HEK293 (cell line): ENCODE measurements at regions not wholly inside any gene's neighbourhood (a gene's known extent, or its start where the extent isn't known, plus 50 kb on each side); places are given as distances from the start of the nearest gene placed in this dataset.

Source experiments
- CTCF ChIA-PET: fragments of 350-600 bp; formaldehyde crosslinking; extraction: SDS; loops from one replicate; lab custom pipeline; 2021; ENCODE audit warnings: antibody characterized with exemption; lab: Yijun Ruan, JAX
- POLR2A ChIA-PET: fragments of 300-600 bp; formaldehyde crosslinking; extraction: SDS; loops from one replicate; lab custom pipeline; 2020; ENCODE audit warnings: antibody characterized with exemption, inconsistent platforms; lab: Yijun Ruan, JAX
- H3K27ac ChIP-seq: fragments of 200-500 bp; sonication (Bioruptor generic); 2 replicates; pipeline ENCODE4 v1.5.1; 2014; ENCODE audit warnings: low read depth, low read length, control low read depth, inconsistent platforms; ENCODE audit errors: extremely low read depth
- H3K36me3 ChIP-seq, 2 experiments: fragments of 200-500 bp in 1 of 2; sonication (Bioruptor generic) in 1 of 2; 1 replicate in 1 of 2; 2 replicates in 1 of 2; pipeline ENCODE4 v1.5.1; 2014 to 2017; ENCODE audit warnings: inconsistent platforms in 2 of 2, low read length in 2 of 2; ENCODE audit not compliant: control insufficient read depth in 2 of 2, insufficient read depth in 1 of 2
- H3K4me1 ChIP-seq: fragments of 200-500 bp; sonication (Bioruptor generic); 2 replicates; pipeline ENCODE4 v1.5.1; 2014; ENCODE audit warnings: mild to moderate bottlenecking, low read length, inconsistent platforms; ENCODE audit not compliant: control insufficient read depth, insufficient read depth
- H3K4me3 ChIP-seq: 2 replicates; pipeline ENCODE4 v1.5.1; 2011; ENCODE audit warnings: low read depth, mild to moderate bottlenecking, control low read depth, low read length, moderate library complexity
- H3K9me3 ChIP-seq: fragments of 200-500 bp; sonication (Bioruptor generic); 2 replicates; pipeline ENCODE4 v1.5.1; 2014; ENCODE audit warnings: low read depth, low read length, inconsistent platforms; ENCODE audit not compliant: control insufficient read depth, insufficient read depth
- GLI4 ChIP-seq: fragments of 450-650 bp; formaldehyde crosslinking; IDR thresholded peaks from 2 replicates; pipeline ENCODE4 v1.5.1; 2016; ENCODE audit warnings: missing biosample characterization, missing genetic modification characterization
- MZF1 ChIP-seq: fragments of 450-650 bp; formaldehyde crosslinking; IDR thresholded peaks from 2 replicates; pipeline ENCODE4 v1.5.1; 2017; ENCODE audit warnings: missing biosample characterization, missing genetic modification characterization, borderline replicate concordance
- OSR2 ChIP-seq: fragments of 450-650 bp; formaldehyde crosslinking; IDR thresholded peaks from 2 replicates; pipeline ENCODE4 v1.5.1; 2016; ENCODE audit warnings: missing biosample characterization, missing genetic modification characterization
- TRIM28 ChIP-seq: IDR thresholded peaks from 2 replicates; pipeline ENCODE4 v1.6.1; 2011; ENCODE audit warnings: low read length, control low read depth, borderline replicate concordance
- ZFP3 ChIP-seq: fragments of 450-650 bp; formaldehyde crosslinking; IDR thresholded peaks from 2 replicates; pipeline ENCODE4 v1.5.1; 2016; ENCODE audit warnings: low read depth, missing biosample characterization, missing genetic modification characterization
- ZNF112 ChIP-seq: fragments of 450-650 bp; formaldehyde crosslinking; IDR thresholded peaks from 2 replicates; pipeline ENCODE4 v1.5.0; 2017; ENCODE audit warnings: missing biosample characterization, missing genetic modification characterization
- ZNF266 ChIP-seq: fragments of 450-650 bp; formaldehyde crosslinking; IDR thresholded peaks from 2 replicates; pipeline ENCODE4 v1.5.1; 2016; ENCODE audit warnings: missing biosample characterization, missing genetic modification characterization, low read depth
- ZNF521 ChIP-seq: fragments of 450-650 bp; formaldehyde crosslinking; IDR thresholded peaks from 2 replicates; pipeline ENCODE4 v1.5.1; 2017; ENCODE audit warnings: missing biosample characterization, mild to moderate bottlenecking, missing genetic modification characterization
- ZNF544 ChIP-seq: fragments of 450-650 bp; formaldehyde crosslinking; IDR thresholded peaks from 2 replicates; pipeline ENCODE4 v1.5.0; 2017; ENCODE audit warnings: missing biosample characterization, missing genetic modification characterization
- ZNF596 ChIP-seq: fragments of 450-650 bp; IDR thresholded peaks from 2 replicates; pipeline ENCODE4 v1.5.0; 2018; ENCODE audit warnings: missing biosample characterization, mild to moderate bottlenecking, missing genetic modification characterization, moderate library complexity
- ZNF785 ChIP-seq: fragments of 450-650 bp; formaldehyde crosslinking; IDR thresholded peaks from 2 replicates; pipeline ENCODE4 v1.5.1; 2016; ENCODE audit warnings: missing biosample characterization, missing genetic modification characterization
- ZNF837 ChIP-seq: fragments of 450-650 bp; formaldehyde crosslinking; IDR thresholded peaks from 2 replicates; pipeline ENCODE4 v1.5.1; 2016; ENCODE audit warnings: missing biosample characterization, missing genetic modification characterization
- ZXDB ChIP-seq: fragments of 450-650 bp; formaldehyde crosslinking; IDR thresholded peaks from 2 replicates; pipeline ENCODE4 v1.5.1; 2016; ENCODE audit warnings: missing biosample characterization, missing genetic modification characterization
- TF ChIP-seq, protein P1 (sequence below): fragments of 450-650 bp; formaldehyde crosslinking; optimal IDR thresholded peaks from 2 replicates; pipeline ENCODE3; 2016; ENCODE audit warnings: missing biosample characterization, mild to moderate bottlenecking, missing genetic modification characterization
- TF ChIP-seq, protein P2 (sequence below): fragments of 450-650 bp; formaldehyde crosslinking; IDR thresholded peaks from 2 replicates; pipeline ENCODE4 v1.5.1; 2016; ENCODE audit warnings: missing biosample characterization, missing genetic modification characterization
- TF ChIP-seq, protein P3 (sequence below): fragments of 450-650 bp; formaldehyde crosslinking; IDR thresholded peaks from 2 replicates; pipeline ENCODE4 v1.5.1; 2016; ENCODE audit warnings: missing biosample characterization, missing genetic modification characterization

DNA sequence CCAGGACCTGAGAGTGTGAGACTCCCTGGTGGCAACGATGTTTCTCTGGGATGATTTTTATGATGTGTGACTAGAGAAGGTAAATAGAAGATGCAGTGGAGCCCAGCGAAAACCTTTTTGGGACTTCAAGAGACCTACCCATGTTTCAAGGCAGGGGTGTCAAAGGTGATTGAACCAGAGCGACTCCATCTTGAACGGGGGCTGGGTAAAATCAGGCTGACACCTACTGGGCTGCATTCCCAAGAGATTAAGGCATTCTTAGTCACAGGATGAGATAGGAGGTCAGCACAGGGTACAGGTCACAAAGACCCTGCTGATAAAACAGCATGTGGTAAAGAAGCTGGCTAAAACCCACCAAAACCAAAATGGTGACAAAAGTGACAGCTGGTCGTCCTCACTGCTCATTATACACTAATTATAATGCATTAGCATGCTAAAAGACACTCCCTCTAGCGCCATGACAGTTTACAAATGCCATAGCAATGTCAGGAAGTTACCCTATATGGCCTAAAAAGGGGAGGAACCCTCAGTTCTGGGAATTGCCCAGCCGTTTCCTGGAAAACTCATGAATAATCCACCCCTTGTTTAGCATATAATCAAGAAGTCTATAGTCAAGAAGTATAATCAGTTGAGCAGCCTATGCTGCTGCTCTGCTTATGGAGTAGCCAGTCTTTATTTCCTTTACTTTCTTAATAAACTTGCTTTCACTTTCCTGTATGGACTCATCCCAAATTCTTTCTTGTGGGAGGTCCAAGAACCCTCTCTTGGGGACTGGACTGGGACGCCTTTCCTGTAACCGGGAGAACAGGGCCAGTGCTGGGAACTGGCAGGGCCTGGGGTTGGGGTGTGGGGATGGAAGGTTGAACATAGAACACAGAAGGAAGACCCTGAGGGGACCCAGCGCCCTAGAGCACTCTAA lies 526.4 kb downstream of the QKI start:
- POLR2A ChIA-PET, result no interaction called here
- no peak overlapping the region for H3K27ac ChIP-seq

DNA sequence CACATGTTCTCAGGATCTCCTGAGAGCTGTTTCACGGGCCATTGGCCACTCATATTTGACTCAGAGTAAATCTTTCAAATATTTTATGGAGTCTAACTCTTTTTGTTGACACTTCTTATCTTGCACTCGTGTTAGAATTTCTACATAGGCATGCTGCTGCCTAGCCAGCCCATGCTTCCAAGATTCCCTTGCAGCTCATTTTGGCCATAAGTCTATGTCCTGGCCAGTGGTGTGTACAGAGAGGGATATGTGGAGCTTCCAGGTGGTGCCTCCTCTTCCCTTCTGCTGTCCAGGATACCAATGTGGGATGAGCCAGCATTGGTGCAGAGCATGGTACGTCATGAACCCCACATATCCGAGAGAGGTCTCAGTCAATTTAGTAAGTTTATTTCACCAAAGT lies 522.6 kb downstream of the QKI start:
- CTCF ChIA-PET, result interaction anchor here (1.3 kb wide), 1 partner anchor 10 kb away, joined by 3 read pairs; no protein-coding TSS in a partner anchor
- H3K4me3 ChIP-seq, result no peak overlapping the region

More for the DNA sequence above, 526.4 kb downstream of the QKI start:
- H3K36me3 ChIP-seq, result no peaks in the 10 kb centered on the region
- CTCF ChIA-PET, result no interaction called here
- TF ChIP-seq ZFP3 (tag by site-specific recombination), result no peak
- TF ChIP-seq ZNF837 (tag by site-specific recombination), result no peak
- no peak for TF ChIP-seq GLI4 (tag by site-specific recombination)
- TF ChIP-seq, protein P1, sequence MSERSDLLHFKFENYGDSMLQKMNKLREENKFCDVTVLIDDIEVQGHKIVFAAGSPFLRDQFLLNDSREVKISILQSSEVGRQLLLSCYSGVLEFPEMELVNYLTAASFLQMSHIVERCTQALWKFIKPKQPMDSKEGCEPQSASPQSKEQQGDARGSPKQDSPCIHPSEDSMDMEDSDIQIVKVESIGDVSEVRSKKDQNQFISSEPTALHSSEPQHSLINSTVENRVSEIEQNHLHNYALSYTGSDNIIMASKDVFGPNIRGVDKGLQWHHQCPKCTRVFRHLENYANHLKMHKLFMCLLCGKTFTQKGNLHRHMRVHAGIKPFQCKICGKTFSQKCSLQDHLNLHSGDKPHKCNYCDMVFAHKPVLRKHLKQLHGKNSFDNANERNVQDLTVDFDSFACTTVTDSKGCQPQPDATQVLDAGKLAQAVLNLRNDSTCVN (tag by site-specific recombination), result no peak
- no peak for TF ChIP-seq MZF1 (tag by site-specific recombination)
- TF ChIP-seq ZNF596, result no peak
- TF ChIP-seq, protein P2, sequence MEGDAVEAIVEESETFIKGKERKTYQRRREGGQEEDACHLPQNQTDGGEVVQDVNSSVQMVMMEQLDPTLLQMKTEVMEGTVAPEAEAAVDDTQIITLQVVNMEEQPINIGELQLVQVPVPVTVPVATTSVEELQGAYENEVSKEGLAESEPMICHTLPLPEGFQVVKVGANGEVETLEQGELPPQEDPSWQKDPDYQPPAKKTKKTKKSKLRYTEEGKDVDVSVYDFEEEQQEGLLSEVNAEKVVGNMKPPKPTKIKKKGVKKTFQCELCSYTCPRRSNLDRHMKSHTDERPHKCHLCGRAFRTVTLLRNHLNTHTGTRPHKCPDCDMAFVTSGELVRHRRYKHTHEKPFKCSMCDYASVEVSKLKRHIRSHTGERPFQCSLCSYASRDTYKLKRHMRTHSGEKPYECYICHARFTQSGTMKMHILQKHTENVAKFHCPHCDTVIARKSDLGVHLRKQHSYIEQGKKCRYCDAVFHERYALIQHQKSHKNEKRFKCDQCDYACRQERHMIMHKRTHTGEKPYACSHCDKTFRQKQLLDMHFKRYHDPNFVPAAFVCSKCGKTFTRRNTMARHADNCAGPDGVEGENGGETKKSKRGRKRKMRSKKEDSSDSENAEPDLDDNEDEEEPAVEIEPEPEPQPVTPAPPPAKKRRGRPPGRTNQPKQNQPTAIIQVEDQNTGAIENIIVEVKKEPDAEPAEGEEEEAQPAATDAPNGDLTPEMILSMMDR, result no peak
- TF ChIP-seq ZNF544 (tag by site-specific recombination), result no peak
- no peak for TF ChIP-seq ZNF266
- no peak for TF ChIP-seq ZNF785 (tag by site-specific recombination)
- TF ChIP-seq OSR2 (tag by site-specific recombination), result no peak
- H3K9me3 ChIP-seq, result no peaks in the 10 kb centered on the region
- no peak overlapping the region for H3K4me3 ChIP-seq
- no peaks in the 10 kb centered on the region for H3K4me1 ChIP-seq

DNA sequence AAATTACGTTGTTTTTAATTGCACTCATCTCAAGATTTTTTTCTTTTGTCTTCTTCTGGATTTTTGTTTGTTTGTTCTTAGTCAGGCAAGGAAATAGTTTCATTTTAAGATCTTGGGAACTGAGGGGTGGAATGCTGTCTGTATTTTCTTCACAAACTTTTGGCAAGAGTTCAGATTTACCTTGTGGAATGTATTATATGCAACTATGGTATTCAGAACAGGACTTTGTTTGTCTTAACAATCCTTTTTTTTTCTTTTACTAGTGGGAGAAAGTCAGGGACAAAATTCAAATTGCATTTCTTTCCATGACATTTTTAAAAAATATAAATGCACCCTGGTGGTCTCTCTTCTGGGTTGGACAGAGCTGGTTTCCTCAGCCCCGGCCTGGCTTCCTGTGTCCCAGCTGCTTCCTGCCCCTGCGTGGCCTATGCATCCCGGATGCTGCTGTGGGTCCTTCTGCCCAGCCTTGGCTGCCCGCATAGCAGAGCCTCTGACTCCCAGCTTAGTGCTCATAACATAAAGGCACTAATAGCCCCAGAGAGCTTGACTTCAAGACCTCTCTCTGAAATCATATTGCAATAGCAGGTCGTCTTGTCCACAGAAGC lies 520.7 kb downstream of the QKI start:
- Histone ChIP-seq H3K36me3 (no peaks in the 10 kb centered on the region), H3K4me1 (no peaks in the 10 kb centered on the region), H3K27ac (no peak overlapping the region), H3K9me3 (no peaks in the 10 kb centered on the region), H3K4me3 (no peak overlapping the region)
- CTCF ChIA-PET, result no interaction called here
- TF ChIP-seq, protein P3, sequence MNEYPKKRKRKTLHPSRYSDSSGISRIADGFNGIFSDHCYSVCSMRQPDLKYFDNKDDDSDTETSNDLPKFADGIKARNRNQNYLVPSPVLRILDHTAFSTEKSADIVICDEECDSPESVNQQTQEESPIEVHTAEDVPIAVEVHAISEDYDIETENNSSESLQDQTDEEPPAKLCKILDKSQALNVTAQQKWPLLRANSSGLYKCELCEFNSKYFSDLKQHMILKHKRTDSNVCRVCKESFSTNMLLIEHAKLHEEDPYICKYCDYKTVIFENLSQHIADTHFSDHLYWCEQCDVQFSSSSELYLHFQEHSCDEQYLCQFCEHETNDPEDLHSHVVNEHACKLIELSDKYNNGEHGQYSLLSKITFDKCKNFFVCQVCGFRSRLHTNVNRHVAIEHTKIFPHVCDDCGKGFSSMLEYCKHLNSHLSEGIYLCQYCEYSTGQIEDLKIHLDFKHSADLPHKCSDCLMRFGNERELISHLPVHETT (tag by site-specific recombination), result no peak
- no peak for TF ChIP-seq ZNF112
- no peak for TF ChIP-seq ZXDB
- POLR2A ChIA-PET, result no interaction called here

More for the DNA sequence above, 522.6 kb downstream of the QKI start:
- TF ChIP-seq TRIM28, result peak; percentile 83; the same call in 1 of the 2 replicates
- no peak for TF ChIP-seq ZNF521 (tag by site-specific recombination)
- POLR2A ChIA-PET, result no interaction called here
- H3K36me3 ChIP-seq, result no peaks in the 10 kb centered on the region
- H3K9me3 ChIP-seq, result no peaks in the 10 kb centered on the region
- no peaks in the 10 kb centered on the region for H3K4me1 ChIP-seq
- no peak overlapping the region for H3K27ac ChIP-seq
